LHCN-M2 (cell line): ENCODE measurements at regions not wholly inside any gene's neighbourhood (a gene's known extent, or its start where the extent isn't known, plus 50 kb on each side); places are given as distances from the start of the nearest gene placed in this dataset.

Source experiments
- DNase-seq: peaks from one replicate; pipeline ENCODE4 v3.0.0-alpha.2; 2012; ENCODE audit warnings: low read depth

DNA sequence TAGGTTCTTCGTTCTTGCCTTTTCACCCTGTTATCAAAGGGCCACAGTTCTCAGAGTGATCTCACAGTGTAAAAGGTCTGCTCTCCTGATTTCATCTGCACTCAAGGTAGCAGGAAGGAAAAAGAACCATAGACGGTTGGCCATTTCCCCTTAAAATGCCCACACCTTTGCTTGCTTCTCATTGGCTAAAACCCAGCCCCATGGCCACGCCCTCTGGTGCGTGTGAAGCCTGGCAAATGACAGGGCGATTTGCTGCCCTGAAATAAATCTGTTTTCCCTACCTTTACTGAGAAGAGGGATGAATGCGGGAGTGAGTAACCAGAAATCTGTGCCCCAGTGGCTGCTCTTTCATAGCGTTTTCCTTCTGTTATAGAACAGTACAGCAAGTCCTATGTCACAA is 269.3 kb downstream of the POU4F1 start:
- DNase-seq: no peak

DNA sequence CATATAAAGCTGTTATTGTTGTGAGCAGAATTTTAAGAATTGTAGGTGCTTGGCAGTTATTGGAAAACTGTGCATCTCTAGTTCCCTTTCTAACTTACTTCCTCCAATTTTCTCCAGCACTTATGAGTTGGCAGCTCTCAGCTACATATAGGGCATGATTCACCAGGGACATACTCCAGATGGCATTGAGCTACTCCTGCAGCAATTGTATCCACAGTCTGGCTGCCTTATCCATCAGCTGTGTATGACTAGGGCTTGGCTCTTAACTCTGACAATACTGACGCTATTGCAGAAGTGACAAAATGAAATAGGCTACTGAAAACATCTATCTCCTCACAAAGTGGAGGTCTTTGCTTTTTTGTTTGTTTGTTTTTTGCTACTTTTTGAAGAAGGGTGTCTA is 276.7 kb downstream of the POU4F1 start:
- peak; percentile 1 for DNase-seq

DNA sequence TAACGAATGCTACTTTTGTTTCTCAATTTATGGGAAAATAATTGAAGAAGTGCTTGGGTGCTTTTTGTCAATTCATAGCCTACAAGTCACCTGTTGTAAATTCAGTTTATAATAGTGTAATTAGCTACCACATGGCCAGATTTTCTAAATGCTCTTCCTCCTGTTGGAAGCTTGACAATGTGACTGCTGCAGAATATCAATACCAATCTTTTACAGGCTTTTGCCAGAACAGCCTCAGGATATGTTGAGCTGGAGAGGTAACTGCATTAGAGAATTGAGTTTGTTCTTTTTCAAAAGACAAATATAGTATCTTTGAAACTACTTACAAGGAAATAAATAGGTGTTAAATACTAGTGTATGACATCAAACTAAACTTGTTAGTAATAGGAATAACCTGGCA is 277.8 kb downstream of the POU4F1 start:
- no peak for DNase-seq

GRCh38 chr13:78323848-78324247 is 279.5 kb downstream of the POU4F1 start:
- DNase-seq: peak; percentile 1

DNA sequence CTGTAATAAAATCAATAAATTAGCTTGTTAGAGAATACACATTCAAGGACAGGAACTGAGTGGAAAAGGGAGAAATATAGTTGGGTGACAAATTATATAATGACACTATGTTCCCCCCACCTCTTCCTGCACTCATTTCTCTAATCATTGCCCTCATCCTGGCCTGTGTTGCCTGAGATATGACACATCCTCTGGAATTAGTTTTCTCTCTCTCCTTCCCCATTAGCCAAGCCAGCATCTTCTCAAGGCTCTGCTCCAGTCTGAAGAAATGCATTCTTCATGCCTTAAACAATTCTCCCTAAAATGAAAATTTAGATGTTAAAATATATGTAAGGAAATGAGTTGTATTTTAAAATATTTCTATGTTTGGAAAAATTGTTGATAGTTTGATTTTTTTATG is 280.3 kb downstream of the POU4F1 start:
- no peak for DNase-seq

DNA sequence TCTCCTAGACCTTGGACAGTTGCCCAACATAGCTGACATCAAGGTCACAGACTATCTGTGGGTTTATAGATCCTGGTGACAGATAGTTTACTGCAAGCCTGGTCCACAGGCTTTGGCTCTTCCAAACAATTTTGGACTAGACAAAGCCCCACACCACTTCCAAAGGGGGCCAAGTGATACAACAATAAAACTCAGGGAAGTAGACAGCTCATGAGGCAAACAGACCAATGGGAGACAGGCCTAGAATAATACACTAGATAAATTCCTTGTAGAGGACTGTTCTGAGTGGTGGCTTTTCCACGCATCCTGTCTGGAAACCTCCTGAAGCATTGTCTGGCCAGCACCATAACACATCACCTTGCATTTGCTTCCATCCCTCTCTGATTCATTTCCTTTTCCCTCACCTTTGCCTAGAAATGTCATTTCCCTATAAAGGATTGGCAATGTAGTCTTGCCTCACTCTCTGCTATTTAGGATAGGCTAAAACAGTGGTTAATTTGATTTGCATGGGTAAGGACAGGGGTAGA is 284.2 kb downstream of the POU4F1 start:
- DNase-seq: no peak

GRCh38 chr13:78317030-78317429 is 286.3 kb downstream of the POU4F1 start:
- peak; percentile 1 for DNase-seq

GRCh38 chr13:78309497-78310180 is 293.7 kb downstream of the POU4F1 start:
- no peak for DNase-seq

GRCh38 chr13:78306519-78307206 is 296.7 kb downstream of the POU4F1 start:
- DNase-seq: no peak

GRCh38 chr13:78305171-78305570 is 298.2 kb downstream of the POU4F1 start:
- DNase-seq: no peak

DNA sequence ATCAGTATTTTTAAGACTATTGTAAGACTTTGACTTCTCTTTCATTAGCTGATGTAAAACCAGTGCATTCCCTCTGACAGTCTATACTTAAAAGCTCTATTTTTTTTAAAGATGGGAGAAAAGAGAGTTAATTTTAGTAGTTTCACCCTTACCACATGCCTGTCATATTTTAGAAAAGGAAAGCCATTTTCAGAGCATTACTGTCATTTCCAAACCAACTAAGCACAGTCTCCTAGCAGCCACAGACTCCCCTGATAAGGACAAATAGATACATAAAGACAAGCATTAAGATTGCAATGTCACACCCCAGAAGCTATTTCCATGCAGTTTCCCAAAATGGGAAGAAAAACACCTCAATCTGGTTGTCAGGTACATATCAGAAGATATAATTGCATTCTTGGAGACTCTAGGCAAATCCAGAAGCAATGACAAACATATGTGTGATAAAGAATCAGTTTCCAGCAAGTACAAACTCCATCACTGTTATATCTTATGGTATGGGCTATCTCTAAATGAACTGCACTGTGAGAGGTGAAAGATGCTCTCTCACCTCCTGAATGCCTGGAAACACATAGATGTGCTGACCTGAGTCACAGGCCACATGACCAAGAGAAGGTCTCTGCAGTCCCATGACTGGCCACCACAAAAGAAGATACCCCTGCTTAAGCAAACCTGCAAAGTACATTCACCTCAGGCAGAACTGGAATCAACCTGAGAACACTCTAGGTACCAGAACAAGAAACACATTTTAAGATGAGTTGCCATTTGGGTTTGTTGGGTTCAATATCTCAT is 303.3 kb downstream of the POU4F1 start:
- no peak for DNase-seq

GRCh38 chr13:78298657-78299056 is 304.7 kb downstream of the POU4F1 start:
- peak; percentile 21 for DNase-seq

DNA sequence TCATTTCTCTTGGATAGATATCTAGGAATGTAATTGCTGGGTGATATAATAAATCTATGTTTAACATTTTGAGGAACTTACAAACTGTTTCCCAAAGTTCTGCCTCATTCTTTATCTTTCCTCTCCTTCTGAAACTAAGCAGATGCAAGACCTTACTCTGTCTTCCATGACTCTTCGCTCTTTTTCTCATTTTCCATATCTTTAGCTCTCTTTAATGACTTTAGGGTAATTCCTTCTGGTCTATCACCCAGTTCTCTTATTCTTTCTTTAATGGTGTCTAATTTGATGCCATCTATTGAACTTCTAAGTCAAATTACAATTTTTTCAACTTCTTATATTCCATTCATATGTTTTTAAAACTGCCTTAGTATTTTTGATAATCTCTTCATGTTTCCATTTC is 316.6 kb downstream of the POU4F1 start:
- no peak for DNase-seq

- DNase-seq: no peak
These were observed 338.3 kb downstream of the POU4F1 start for GRCh38 chr13:78265098-78265497.

GRCh38 chr13:78258304-78258703 is 339.7 kb upstream of the EDNRB start:
- DNase-seq: no peak

- DNase-seq: no peak
These were observed 337.9 kb upstream of the EDNRB start for GRCh38 chr13:78256484-78256883.

GRCh38 chr13:78254113-78254512 is 335.5 kb upstream of the EDNRB start:
- DNase-seq: no peak

GRCh38 chr13:78247362-78247761 is 328.7 kb upstream of the EDNRB start:
- DNase-seq: no peak

DNA sequence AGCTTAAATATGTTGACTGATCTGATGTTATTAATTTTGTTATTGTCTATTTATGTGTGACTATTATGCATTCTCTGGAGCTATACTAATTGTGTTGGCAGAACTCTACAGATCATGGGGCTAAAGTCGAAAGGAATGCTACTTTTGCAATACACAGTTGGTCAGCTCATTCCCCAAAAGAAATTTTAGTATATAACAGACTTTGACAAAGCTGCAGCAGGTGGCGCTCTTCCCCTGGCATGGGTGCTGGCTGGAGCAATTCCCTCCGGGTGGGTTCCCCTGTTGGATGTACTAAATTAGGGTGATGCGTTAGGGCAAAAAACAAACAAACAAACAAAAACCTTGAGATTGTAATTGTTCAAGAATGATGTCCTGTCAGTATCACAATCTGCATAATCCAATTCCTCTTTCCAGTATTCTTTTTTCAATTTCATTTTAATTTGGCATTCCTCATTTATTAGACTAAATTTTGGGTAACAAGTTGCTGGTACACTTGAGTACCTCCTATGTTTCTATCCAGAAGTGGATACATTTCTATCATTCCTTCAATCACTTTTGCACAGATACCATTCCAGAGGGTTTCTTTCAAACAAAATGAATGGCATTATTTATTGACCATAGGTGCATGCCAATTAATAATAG is 322.8 kb upstream of the EDNRB start:
- DNase-seq: peak; percentile 36

DNA sequence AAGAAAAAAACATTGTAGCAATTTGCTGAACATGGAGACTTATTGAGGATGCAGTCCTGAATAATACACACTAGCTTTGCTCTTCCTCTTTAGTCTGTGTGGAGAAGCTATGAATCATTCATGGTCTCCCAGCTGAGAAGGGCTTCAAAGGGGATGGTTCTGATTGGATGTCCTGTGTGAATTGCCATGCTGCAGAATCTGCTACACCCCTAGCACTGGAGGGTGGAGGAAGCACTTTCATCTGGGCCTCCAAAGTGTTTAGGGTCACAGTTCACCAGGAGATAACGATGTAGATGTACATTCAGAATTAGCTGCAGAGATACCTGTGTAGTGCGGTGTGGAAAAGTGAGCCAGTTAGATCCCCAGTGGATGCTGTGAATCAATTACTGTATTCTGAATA is 321.1 kb upstream of the EDNRB start:
- DNase-seq: peak; percentile 9

- DNase-seq: no peak
These were observed 320.3 kb upstream of the EDNRB start for GRCh38 chr13:78238911-78239310.

GRCh38 chr13:78228940-78229339 is 310.3 kb upstream of the EDNRB start:
- DNase-seq: peak; percentile 6
